22Rv1 (cell line): ENCODE measurements at regions not wholly inside any gene's neighbourhood (a gene's known extent, or its start where the extent isn't known, plus 50 kb on each side); places are given as distances from the start of the nearest gene placed in this dataset.
"Not testable (repeated sequence)": the region's sequence is repeated elsewhere in the genome, so short reads cannot be mapped to it uniquely, and the experiment has no call there.

Source experiments
- H3K27ac ChIP-seq: fragments of 450-650 bp; 2 replicates; pipeline ENCODE4 v1.5.1; 2017
- CTCF ChIP-seq: fragments of 450-650 bp; IDR thresholded peaks from 2 replicates; pipeline ENCODE4 v1.5.1; 2017; ENCODE audit warnings: mild to moderate bottlenecking
- ZFX ChIP-seq: fragments of 450-650 bp; IDR thresholded peaks from 2 replicates; pipeline ENCODE4 v1.6.1; 2017; ENCODE audit warnings: antibody characterized with exemption, borderline replicate concordance

DNA sequence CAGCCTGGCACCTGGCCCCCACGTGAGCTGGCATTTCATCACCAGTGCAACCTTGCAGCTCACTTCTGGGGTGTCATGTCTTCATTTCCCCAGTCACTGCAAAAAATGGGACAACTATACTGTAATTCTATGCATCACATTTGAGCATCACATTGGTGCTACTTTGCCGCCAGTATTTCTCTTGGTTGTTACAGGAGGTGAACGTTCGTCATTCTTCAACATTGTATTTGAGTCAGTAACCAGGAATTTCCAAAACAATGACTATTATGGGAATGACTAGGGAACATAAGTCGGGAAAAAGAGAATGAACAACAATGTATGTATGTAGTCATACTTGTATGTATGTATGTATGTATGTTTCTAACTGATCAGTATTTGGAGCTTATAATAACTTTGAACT is 1278.0 kb downstream of the EFNA5 start:
- no peak overlapping the region for H3K27ac ChIP-seq
- TF ChIP-seq ZFX (no peak), CTCF (no peak)

GRCh38 chr5:106387767-106388166 is 1283.0 kb downstream of the EFNA5 start:
- H3K27ac ChIP-seq: not testable (repeated sequence)

GRCh38 chr5:106386287-106386686 is 1284.5 kb downstream of the EFNA5 start:
- no peak overlapping the region for H3K27ac ChIP-seq
- TF ChIP-seq CTCF (no peak), ZFX (no peak)

GRCh38 chr5:106380736-106381135 is 1290.0 kb downstream of the EFNA5 start:
- no peak overlapping the region for H3K27ac ChIP-seq
- TF ChIP-seq ZFX: no peak
- no peak for TF ChIP-seq CTCF

- TF ChIP-seq ZFX (no peak), CTCF (no peak)
- no peak overlapping the region for H3K27ac ChIP-seq
Measured at GRCh38 chr5:106376522-106376921, 1294.2 kb downstream of the EFNA5 start.

GRCh38 chr5:106374956-106375355 is 1295.8 kb downstream of the EFNA5 start:
- no peak overlapping the region for H3K27ac ChIP-seq
- TF ChIP-seq ZFX (no peak), CTCF (no peak)

- no peak for TF ChIP-seq CTCF
- no peak for TF ChIP-seq ZFX
- no peak overlapping the region for H3K27ac ChIP-seq
Measured at GRCh38 chr5:106368021-106368420, 1302.7 kb downstream of the EFNA5 start.

GRCh38 chr5:106367281-106367680 is 1303.5 kb downstream of the EFNA5 start:
- TF ChIP-seq CTCF (no peak), ZFX (no peak)
- no peak overlapping the region for H3K27ac ChIP-seq
